ENCODE measurements at regions not wholly inside any gene's neighbourhood (a gene's known extent, or its start where the extent isn't known, plus 50 kb on each side); places are given as distances from the start of the nearest gene placed in this dataset.

DNA sequence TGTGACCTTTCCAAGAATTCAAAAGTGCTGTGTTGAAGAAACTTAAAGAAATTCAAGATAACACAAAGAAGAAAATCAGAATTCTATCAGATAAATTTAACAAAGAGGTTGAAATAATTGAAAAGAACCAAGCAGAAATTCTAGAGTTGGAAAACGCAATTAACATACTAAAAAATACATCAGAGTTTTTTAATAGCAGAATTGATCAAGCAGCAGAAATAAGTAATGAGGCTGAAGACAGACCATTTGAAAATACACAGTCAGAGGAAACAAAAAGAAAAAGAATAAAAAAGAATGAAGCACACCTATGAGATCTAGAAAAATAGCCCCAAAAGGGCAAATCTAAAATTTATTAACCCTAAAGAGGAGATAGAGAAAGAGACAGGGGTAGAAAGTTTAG is 218.1 kb upstream of the KAZN start:
- TF ChIP-seq TAF1 (IDR thresholded peaks at IDR 0.05; ENCODE audit: low read depth) (no peak), RAD21 (IDR thresholded peaks at IDR 0.05; ENCODE audit: low read depth) (no peak), NFIC (IDR thresholded peaks at IDR 0.05) (no peak), TEAD4 (IDR thresholded peaks at IDR 0.05) (no peak), TCF12 (IDR thresholded peaks at IDR 0.05; ENCODE audit: low read depth) (no peak), YY1 (IDR thresholded peaks at IDR 0.05; ENCODE audit: low read depth) (no peak), CEBPB (IDR thresholded peaks at IDR 0.05) (no peak), ZBTB7A (IDR thresholded peaks at IDR 0.05; ENCODE audit: low read depth) (no peak), FOXM1 (IDR thresholded peaks at IDR 0.05; ENCODE audit: borderline replicate concordance, low read depth) (no peak), CREB1 (IDR thresholded peaks at IDR 0.05; ENCODE audit: low read depth) (no peak)
- TF ChIP-seq, protein P1, sequence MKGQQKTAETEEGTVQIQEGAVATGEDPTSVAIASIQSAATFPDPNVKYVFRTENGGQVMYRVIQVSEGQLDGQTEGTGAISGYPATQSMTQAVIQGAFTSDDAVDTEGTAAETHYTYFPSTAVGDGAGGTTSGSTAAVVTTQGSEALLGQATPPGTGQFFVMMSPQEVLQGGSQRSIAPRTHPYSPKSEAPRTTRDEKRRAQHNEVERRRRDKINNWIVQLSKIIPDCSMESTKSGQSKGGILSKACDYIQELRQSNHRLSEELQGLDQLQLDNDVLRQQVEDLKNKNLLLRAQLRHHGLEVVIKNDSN (IDR thresholded peaks at IDR 0.05), result no peak
- TF ChIP-seq, protein P2, sequence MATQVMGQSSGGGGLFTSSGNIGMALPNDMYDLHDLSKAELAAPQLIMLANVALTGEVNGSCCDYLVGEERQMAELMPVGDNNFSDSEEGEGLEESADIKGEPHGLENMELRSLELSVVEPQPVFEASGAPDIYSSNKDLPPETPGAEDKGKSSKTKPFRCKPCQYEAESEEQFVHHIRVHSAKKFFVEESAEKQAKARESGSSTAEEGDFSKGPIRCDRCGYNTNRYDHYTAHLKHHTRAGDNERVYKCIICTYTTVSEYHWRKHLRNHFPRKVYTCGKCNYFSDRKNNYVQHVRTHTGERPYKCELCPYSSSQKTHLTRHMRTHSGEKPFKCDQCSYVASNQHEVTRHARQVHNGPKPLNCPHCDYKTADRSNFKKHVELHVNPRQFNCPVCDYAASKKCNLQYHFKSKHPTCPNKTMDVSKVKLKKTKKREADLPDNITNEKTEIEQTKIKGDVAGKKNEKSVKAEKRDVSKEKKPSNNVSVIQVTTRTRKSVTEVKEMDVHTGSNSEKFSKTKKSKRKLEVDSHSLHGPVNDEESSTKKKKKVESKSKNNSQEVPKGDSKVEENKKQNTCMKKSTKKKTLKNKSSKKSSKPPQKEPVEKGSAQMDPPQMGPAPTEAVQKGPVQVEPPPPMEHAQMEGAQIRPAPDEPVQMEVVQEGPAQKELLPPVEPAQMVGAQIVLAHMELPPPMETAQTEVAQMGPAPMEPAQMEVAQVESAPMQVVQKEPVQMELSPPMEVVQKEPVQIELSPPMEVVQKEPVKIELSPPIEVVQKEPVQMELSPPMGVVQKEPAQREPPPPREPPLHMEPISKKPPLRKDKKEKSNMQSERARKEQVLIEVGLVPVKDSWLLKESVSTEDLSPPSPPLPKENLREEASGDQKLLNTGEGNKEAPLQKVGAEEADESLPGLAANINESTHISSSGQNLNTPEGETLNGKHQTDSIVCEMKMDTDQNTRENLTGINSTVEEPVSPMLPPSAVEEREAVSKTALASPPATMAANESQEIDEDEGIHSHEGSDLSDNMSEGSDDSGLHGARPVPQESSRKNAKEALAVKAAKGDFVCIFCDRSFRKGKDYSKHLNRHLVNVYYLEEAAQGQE (IDR thresholded peaks at IDR 0.05; ENCODE audit: low read depth), result no peak
- TF ChIP-seq, protein P3, sequence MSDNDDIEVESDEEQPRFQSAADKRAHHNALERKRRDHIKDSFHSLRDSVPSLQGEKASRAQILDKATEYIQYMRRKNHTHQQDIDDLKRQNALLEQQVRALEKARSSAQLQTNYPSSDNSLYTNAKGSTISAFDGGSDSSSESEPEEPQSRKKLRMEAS (IDR thresholded peaks at IDR 0.05), result no peak

DNA sequence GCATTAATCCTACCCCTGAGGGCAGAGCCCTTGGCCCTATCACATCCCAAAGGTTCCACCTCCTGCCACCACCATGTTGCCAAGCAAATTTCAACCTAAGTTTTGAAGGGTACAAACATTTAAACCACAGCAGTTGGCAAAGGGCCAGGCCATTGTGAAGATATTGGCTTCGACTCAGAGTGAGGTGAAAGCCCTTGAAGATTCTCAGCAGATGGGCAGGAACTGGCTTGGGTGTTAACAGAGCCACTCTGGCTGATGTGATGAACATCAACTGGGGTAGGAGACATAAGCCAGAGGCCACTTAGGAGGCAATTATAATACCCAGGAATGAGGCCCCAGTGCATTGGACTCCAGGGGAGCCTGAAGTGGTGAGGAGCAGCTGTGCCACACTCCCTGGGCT is 207.7 kb upstream of the KAZN start:
- TF ChIP-seq, protein P2 (IDR thresholded peaks at IDR 0.05; ENCODE audit: low read depth), result no peak
- no peak for TF ChIP-seq NFIC (IDR thresholded peaks at IDR 0.05)
- TF ChIP-seq CEBPB (IDR thresholded peaks at IDR 0.05), result no peak
- TF ChIP-seq RAD21 (IDR thresholded peaks at IDR 0.05; ENCODE audit: low read depth), result no peak
- TF ChIP-seq FOXM1 (IDR thresholded peaks at IDR 0.05; ENCODE audit: borderline replicate concordance, low read depth), result no peak
- no peak for TF ChIP-seq EGR1 (IDR thresholded peaks at IDR 0.05)
- TF ChIP-seq, protein P1 (IDR thresholded peaks at IDR 0.05), result no peak
- TF ChIP-seq TCF12 (IDR thresholded peaks at IDR 0.05; ENCODE audit: low read depth), result no peak
- no peak for TF ChIP-seq EP300 (IDR thresholded peaks at IDR 0.05; ENCODE audit: borderline replicate concordance)
- TF ChIP-seq ZBTB7A (IDR thresholded peaks at IDR 0.05; ENCODE audit: low read depth), result no peak

DNA sequence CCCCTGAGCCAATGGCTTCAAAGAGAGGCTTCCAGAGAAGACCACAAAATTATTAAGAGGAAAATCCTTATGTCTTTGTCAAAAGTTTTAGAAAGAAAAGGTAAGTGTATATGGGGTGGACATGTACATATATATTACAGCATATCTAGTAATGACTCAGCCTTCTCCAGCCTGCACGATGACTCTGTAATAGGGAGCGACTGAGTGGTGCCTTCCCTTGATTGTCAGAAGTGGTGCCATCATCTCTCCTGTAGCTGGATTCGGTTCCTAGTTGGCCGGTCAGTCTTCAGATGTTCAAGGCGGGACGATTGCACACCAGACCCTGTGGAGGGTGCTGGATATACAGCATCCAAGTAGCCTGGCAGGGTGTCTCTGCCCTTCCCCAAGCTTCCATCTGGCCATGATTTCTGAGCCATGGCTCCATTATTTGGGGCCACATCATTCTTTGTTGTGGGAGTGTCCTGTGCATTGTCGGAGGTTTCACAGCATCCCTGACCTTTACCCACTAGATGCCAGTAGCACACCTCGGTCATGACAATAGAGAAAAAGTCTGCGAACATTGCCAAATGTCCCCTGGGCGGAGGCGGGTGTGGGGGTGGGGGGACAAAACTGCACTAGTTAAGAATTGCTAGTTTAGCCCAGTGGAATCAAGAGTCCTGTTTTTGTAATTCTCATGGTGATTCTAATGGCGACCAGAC is 206.2 kb upstream of the KAZN start:
- TF ChIP-seq FOXM1 (IDR thresholded peaks at IDR 0.05; ENCODE audit: borderline replicate concordance, low read depth) (no peak), CREB1 (IDR thresholded peaks at IDR 0.05; ENCODE audit: low read depth) (no peak), NFIC (IDR thresholded peaks at IDR 0.05) (no peak)

DNA sequence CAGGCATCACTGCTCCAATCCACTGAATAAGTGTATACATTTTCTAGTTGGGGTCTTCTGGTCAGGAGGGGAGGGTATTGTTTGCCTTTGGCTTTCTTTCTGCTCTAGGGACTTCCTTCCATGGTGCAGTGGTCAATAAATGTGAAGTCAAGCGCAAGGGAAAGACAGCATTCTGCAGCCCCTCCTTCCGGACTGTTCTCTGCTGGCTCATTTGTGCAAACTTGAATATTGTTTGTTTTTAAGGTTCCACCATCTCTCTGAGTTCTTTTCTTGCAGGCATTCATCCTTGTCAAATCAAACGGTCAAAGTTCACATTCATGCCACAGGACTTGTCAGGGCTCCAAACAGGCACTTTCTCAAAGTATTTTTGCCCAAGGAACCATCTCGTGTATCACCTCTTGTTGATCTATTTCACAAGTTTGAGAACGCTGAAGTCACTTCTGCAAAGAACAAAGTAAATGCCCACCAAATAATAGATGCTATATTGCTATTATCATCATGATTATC is 205.6 kb upstream of the KAZN start:
- no peak for TF ChIP-seq EGR1 (IDR thresholded peaks at IDR 0.05)
- TF ChIP-seq NFIC (IDR thresholded peaks at IDR 0.05), result no peak
- no peak for TF ChIP-seq CREB1 (IDR thresholded peaks at IDR 0.05; ENCODE audit: low read depth)
- TF ChIP-seq, protein P1 (IDR thresholded peaks at IDR 0.05), result no peak
- TF ChIP-seq, protein P3 (IDR thresholded peaks at IDR 0.05), result no peak
- TF ChIP-seq FOXM1 (IDR thresholded peaks at IDR 0.05; ENCODE audit: borderline replicate concordance, low read depth), result no peak
- no peak for TF ChIP-seq TCF12 (IDR thresholded peaks at IDR 0.05; ENCODE audit: low read depth)
- TF ChIP-seq ZBTB7A (IDR thresholded peaks at IDR 0.05; ENCODE audit: low read depth), result no peak
- TF ChIP-seq TAF1 (IDR thresholded peaks at IDR 0.05; ENCODE audit: low read depth), result no peak

DNA sequence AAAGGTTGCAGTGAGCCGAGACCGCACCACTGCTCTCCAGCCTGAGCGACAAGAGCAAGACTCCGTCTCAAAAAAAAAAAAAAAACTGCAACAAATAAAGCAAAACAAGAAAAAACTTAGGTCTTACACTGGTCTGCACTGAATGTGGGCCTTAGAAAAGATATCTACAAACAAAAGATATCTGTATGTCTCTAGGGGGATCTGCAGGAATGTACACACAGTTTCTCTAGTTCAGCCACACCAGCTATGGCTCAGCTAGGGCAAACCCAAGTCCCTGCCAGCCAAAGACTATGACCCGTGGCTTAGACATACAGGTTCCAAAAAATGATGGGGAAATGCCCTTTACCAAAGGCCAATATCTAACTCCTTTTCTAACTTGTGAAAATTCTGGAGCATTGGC is 202.4 kb upstream of the KAZN start:
- TF ChIP-seq EGR1 (IDR thresholded peaks at IDR 0.05), result no peak
- no peak for TF ChIP-seq CREB1 (IDR thresholded peaks at IDR 0.05; ENCODE audit: low read depth)
- TF ChIP-seq ZBTB7A (IDR thresholded peaks at IDR 0.05; ENCODE audit: low read depth), result no peak
- no peak for TF ChIP-seq CEBPB (IDR thresholded peaks at IDR 0.05)
- TF ChIP-seq EP300 (IDR thresholded peaks at IDR 0.05; ENCODE audit: borderline replicate concordance), result no peak
- TF ChIP-seq NFIC (IDR thresholded peaks at IDR 0.05), result no peak
- TF ChIP-seq, protein P1 (IDR thresholded peaks at IDR 0.05), result no peak
- no peak for TF ChIP-seq TEAD4 (IDR thresholded peaks at IDR 0.05)
- TF ChIP-seq, protein P3 (IDR thresholded peaks at IDR 0.05), result no peak
